MM.1S (cell line): ENCODE measurements at regions not wholly inside any gene's neighbourhood (a gene's known extent, or its start where the extent isn't known, plus 50 kb on each side); places are given as distances from the start of the nearest gene placed in this dataset.

Source experiments
- DNase-seq: peaks from one replicate; pipeline ENCODE4 v3.0.0-alpha.2; 2015
- H2AFZ ChIP-seq: fragments of 300-600 bp; sonication (generic); 2 replicates; pipeline ENCODE4 v1.6.0; 2016; ENCODE audit warnings: antibody characterized with exemption, low read length
- H3F3A ChIP-seq: fragments of 300-600 bp; sonication (generic); 2 replicates; pipeline ENCODE4 v1.6.1; 2016; ENCODE audit warnings: mild to moderate bottlenecking, antibody characterized with exemption, low read length, moderate library complexity, mixed read lengths; ENCODE audit not compliant: insufficient read depth
- H3K27ac ChIP-seq: fragments of 300-600 bp; sonication (generic); 2 replicates; pipeline ENCODE4 v1.5.1; 2016; ENCODE audit warnings: mild to moderate bottlenecking, low read length
- H3K27me3 ChIP-seq: fragments of 300-600 bp; sonication (generic); replicated peaks from 2 replicates; pipeline ENCODE4 v1.6.0; 2016; ENCODE audit warnings: low read length; ENCODE audit not compliant: insufficient read depth
- H3K36me3 ChIP-seq: fragments of 300-600 bp; sonication (generic); replicated peaks from 2 replicates; pipeline ENCODE4 v1.6.1; 2016; ENCODE audit warnings: mild to moderate bottlenecking, low read length, mixed read lengths; ENCODE audit not compliant: insufficient read depth
- H3K4me1 ChIP-seq: fragments of 300-600 bp; sonication (generic); 2 replicates; pipeline ENCODE4 v1.6.1; 2016; ENCODE audit warnings: low read length, mixed read lengths
- H3K4me2 ChIP-seq: fragments of 300-600 bp; sonication (generic); 2 replicates; pipeline ENCODE4 v1.6.0; 2016; ENCODE audit warnings: low read depth, low read length
- H3K4me3 ChIP-seq: fragments of 300-600 bp; sonication (generic); 2 replicates; pipeline ENCODE4 v1.5.1; 2016; ENCODE audit warnings: low read length, mixed read lengths
- H3K79me2 ChIP-seq: fragments of 300-600 bp; sonication (generic); 2 replicates; pipeline ENCODE4 v1.6.1; 2016; ENCODE audit warnings: mixed run types, low read length, mixed read lengths
- H3K9ac ChIP-seq: fragments of 300-600 bp; sonication (generic); 2 replicates; pipeline ENCODE4 v1.6.1; 2016; ENCODE audit warnings: low read length, mixed read lengths
- H3K9me2 ChIP-seq: fragments of 300-600 bp; sonication (generic); replicated peaks from 2 replicates; pipeline ENCODE4 v1.6.1; 2016; ENCODE audit warnings: mild to moderate bottlenecking, low read length, mixed read lengths; ENCODE audit not compliant: insufficient read depth
- H3K9me3 ChIP-seq: fragments of 300-600 bp; sonication (generic); replicated peaks from 2 replicates; pipeline ENCODE4 v1.6.1; 2016; ENCODE audit warnings: mild to moderate bottlenecking, low read length, mixed read lengths; ENCODE audit not compliant: insufficient read depth
- H4K20me1 ChIP-seq: fragments of 300-600 bp; sonication (generic); 2 replicates; pipeline ENCODE4 v1.6.1; 2016; ENCODE audit warnings: mild to moderate bottlenecking, low read length, moderate library complexity, mixed read lengths; ENCODE audit not compliant: insufficient read depth
- EZH2 ChIP-seq: fragments of 300-600 bp; sonication (generic); optimal IDR thresholded peaks from 2 replicates; pipeline ENCODE3; 2017; ENCODE audit warnings: low read depth, mild to moderate bottlenecking, antibody characterized with exemption, low read length, mixed read lengths
- EZH2phosphoT487 ChIP-seq: fragments of 300-600 bp; sonication (generic); IDR thresholded peaks from 2 replicates; pipeline ENCODE4 v1.6.1; 2018; ENCODE audit warnings: antibody characterized with exemption, low read length
- TF ChIP-seq, protein P1 (sequence below): fragments of 300-600 bp; sonication (generic); IDR thresholded peaks from 2 replicates; pipeline ENCODE4 v1.5.1; 2016; ENCODE audit warnings: antibody characterized with exemption, low read length, mixed read lengths

DNA sequence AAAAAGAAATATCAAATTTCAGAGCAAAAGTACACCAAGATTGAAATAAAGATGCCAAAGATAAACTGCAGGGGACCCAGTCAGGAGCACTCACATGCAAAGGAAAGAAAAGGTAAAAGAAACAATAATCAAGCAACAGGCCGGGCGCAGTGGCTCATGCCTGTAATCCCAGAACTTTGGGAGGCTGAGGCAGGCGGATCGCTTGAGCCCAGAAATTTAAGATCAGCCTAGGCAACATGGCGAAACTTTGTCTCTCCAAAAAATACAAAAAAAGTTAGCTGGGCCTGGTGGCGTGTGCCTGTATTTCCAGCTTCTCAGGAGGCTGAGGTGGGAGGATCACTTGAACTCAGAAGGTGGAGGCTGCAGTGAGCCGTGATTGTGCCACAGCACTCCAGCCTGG is 107.6 kb upstream of the SMURF2 start:
- DNase-seq, result no peak
- Histone ChIP-seq H3K9ac (no peak overlapping the region), H3K36me3 (no peaks in the 10 kb centered on the region), H2AFZ (no peak overlapping the region), H3K4me3 (no peak overlapping the region), H3F3A (no peaks in the 10 kb centered on the region), H3K27ac (no peak overlapping the region), H3K9me2 (no peaks in the 10 kb centered on the region), H3K79me2 (no peaks in the 10 kb centered on the region), H3K4me1 (peaks cover 4% of the 10 kb centered on the region; the same call in 1 of the 2 replicates), H4K20me1 (no peaks in the 10 kb centered on the region), H3K9me3 (no peaks in the 10 kb centered on the region), H3K27me3 (no peaks in the 10 kb centered on the region), H3K4me2 (no peak overlapping the region)
- TF ChIP-seq, protein P1, sequence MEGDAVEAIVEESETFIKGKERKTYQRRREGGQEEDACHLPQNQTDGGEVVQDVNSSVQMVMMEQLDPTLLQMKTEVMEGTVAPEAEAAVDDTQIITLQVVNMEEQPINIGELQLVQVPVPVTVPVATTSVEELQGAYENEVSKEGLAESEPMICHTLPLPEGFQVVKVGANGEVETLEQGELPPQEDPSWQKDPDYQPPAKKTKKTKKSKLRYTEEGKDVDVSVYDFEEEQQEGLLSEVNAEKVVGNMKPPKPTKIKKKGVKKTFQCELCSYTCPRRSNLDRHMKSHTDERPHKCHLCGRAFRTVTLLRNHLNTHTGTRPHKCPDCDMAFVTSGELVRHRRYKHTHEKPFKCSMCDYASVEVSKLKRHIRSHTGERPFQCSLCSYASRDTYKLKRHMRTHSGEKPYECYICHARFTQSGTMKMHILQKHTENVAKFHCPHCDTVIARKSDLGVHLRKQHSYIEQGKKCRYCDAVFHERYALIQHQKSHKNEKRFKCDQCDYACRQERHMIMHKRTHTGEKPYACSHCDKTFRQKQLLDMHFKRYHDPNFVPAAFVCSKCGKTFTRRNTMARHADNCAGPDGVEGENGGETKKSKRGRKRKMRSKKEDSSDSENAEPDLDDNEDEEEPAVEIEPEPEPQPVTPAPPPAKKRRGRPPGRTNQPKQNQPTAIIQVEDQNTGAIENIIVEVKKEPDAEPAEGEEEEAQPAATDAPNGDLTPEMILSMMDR, result no peak
- TF ChIP-seq EZH2phosphoT487 (no peak), EZH2 (no peak)

DNA sequence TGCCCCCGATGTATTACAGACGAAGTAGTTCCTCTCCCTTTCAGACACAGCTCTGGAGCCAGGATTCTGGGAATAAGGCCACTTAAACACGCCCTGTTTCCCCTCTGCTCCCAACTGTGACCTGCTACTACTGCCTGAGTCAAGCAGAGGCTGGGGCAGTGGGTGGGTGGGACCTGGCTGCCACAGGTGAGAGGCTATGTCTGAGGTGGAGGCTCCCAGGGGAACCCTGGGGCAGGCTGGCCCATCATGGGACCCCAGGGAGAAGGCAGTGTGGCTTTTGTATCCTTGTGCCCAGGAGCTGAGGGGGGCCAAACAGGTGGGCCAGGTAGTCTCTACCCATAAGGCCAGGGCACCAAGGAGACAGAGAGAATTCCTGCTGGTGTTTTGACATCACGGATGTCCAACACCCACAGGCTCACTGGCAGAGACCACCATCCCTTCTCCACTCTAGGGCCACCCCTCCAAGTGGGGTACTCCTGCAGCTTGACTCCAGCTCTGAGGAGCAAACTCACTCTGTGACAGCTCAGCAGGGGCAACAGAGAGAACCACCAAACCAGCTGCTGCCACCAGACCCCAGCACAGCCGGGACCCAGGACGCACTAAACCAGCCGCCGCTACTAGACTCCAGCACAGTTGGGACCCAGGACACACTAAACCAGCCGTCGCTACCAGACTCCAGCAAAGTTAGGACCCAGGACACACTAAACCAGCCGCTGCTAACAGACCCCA is 105.3 kb upstream of the SMURF2 start:
- H2AFZ ChIP-seq, result no peak overlapping the region
- H3K4me1 ChIP-seq, result no peaks in the 10 kb centered on the region
- no peaks in the 10 kb centered on the region for H3K79me2 ChIP-seq
- DNase-seq, result no peak
- H3K4me2 ChIP-seq, result no peak overlapping the region
- no peaks in the 10 kb centered on the region for H3K9me2 ChIP-seq
- no peaks in the 10 kb centered on the region for H4K20me1 ChIP-seq
- no peak overlapping the region for H3K27ac ChIP-seq
- no peaks in the 10 kb centered on the region for H3F3A ChIP-seq
- H3K36me3 ChIP-seq, result no peaks in the 10 kb centered on the region
- TF ChIP-seq, protein P1, result no peak
- TF ChIP-seq EZH2 (no peak), EZH2phosphoT487 (no peak)
- no peaks in the 10 kb centered on the region for H3K9me3 ChIP-seq
- H3K9ac ChIP-seq, result no peak overlapping the region
- no peaks in the 10 kb centered on the region for H3K27me3 ChIP-seq
- H3K4me3 ChIP-seq, result no peak overlapping the region

DNA sequence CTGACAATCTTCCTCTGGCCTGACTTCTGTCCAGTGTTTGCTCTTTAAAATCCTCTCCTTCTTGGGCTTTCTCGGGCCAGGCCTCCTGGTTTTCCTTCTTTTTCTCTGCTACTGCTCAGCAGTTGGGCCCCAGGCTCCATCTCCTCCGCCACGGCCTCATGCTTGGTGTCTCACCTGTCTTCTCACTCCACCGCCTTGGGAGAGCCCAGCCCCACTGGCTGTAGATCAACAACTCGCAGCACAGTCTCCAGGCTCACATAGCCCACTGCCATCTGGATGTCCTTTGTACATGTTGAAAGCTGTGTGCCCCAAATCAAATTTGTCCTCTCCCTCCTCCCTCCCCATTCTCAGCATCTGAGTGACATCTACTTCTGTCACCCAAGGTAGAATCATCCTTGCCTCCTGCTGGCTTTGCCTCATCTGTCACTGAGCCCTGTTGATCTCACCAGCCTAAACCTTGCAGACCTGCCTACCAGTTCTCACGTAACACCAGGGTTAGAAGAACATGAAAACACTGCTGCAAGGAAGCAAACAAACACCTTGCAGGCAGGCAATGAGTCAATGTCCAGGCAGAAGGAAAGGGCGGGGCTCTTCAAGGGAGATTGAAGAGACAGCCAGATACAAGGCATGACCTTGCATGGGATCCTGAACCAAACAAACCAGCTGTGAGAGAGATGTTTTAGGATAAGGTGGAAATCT is 103.2 kb upstream of the SMURF2 start:
- Histone ChIP-seq H3F3A (no peaks in the 10 kb centered on the region), H3K4me3 (no peak overlapping the region), H3K27ac (no peak overlapping the region), H3K36me3 (no peaks in the 10 kb centered on the region), H3K4me2 (no peak overlapping the region), H3K9me2 (no peaks in the 10 kb centered on the region), H3K4me1 (no peaks in the 10 kb centered on the region), H3K9ac (no peak overlapping the region), H3K9me3 (no peaks in the 10 kb centered on the region), H3K79me2 (no peaks in the 10 kb centered on the region), H3K27me3 (no peaks in the 10 kb centered on the region), H2AFZ (no peak overlapping the region), H4K20me1 (no peaks in the 10 kb centered on the region)
- TF ChIP-seq EZH2phosphoT487, result no peak
- TF ChIP-seq EZH2, result no peak
- TF ChIP-seq, protein P1, result no peak
- no peak for DNase-seq
